ENCODE measurements at regions not wholly inside any gene's neighbourhood (a gene's known extent, or its start where the extent isn't known, plus 50 kb on each side); places are given as distances from the start of the nearest gene placed in this dataset.

DNA sequence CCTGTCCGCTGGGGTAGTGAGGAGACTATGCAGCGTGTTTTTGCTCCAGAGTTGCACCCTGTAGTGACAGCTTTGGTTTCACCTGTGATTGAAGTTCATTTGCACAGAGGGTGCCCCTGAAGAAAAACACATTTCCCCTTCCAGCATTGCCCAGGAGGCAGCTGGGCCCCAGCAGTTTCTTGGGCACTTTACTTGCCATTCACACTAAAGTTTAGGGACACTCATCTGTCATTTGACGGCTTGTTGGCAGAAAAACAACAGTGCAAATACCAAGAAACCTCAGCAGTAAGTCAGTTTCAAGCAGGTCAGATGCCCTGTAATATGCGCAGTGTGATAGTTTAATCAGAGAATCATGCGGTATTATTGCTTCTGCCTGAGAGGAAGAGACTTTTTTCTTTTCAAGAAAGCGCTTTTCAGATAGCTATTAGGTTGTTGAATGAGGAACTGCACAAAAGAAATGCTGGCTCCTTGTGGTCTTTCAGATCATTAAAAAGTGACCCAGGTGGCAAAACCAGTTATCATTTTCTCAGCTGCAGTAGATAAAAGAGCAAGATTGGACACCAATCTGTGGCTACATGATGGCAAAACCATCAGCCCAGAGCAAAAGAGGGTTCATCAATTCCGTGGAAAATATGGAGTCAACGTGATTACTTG lies 136.2 kb upstream of the PUM3 start:
- DNase-seq = no peak

DNA sequence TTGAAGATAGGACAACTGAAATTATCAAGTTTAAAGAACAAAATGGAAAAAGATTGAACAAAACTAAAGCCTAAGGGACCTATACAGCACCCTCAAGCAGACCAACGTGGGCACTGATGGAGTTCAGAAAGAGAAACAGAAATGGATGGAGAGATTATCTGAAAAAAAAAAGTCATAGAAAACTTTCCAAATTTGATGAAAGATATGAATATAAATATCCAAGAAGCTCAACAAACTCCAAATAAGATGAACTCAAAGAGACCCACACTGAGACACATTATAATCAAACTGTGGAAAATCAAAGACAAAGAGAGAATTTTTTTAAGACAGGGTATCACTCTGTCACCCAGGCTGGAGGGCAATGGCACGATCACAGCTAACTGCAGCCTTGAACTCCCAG lies 128.6 kb upstream of the PUM3 start:
- no peak for DNase-seq

DNA sequence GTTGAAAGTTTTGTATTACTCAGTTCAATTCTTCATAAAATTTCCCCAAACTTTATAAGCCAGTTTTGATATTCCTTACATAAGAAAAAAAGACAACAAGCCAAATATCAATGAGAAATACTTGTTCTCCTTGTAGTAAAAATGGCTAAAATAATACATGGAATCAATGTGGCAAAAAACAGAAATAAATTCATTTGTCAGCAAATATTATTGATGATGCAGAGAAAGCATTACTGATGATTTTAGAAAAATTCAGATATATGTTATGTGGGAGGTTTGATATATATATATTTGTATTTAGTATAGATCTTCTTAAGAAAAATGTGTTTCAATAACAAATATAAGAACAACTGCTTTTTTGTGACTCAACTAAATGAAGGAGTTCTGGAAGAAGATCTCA lies 127.0 kb upstream of the PUM3 start:
- DNase-seq = no peak

GRCh38 chr9:2967766-2968165 lies 123.9 kb upstream of the PUM3 start:
- DNase-seq = no peak

DNA sequence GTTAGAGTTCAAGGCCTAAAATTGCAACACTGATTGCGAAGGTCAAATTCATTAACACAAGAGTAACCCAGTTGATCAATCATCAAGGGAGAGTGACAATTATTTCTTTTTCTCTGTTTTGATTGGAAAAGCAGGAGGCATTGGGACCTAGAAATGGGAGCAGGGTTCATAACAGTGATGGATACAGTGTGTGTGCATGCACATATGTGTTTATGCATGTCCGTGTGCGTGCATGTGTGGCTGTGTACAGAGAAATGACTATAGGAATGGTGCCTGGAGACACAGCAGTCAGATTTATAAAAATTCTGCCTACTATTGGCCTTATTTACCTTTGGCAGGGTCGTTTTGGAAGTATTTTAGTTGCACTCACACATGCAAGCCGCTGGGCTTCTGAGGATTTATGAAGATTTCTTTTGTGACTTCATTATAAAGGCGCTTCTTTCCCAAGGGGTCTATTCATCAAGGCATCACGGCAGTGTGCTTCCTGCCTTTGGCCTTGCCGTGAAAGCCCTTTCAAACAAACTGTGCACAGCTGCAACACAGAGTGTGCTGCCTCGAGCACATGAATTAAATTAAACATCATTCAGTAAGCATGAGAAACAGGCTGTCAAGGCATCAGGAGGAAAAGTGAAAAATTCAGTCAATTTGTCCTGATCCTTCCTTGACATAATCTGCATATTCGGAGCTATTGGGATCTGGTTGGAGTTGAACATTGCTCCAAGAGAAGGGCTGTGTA lies 122.8 kb upstream of the PUM3 start:
- no peak for DNase-seq

DNA sequence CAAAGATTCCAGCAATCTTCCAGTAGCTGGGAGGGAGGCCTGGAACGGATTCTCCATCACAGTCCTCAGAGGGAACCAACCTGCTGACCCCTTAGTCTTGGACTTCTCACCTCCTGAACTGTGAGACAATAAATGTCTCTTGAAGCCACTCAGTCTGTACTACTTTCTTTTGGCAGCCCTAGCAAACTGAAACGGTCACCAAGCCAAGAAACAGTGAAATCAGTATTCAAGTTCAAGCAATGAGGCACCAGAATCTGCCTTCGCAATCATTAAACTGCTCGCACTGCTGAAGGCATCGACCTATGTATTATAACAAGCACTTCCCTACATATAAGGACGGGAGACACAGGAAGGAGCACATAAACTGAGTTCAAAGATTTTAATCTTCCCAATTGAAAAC lies 120.6 kb upstream of the PUM3 start:
- no peak for DNase-seq

DNA sequence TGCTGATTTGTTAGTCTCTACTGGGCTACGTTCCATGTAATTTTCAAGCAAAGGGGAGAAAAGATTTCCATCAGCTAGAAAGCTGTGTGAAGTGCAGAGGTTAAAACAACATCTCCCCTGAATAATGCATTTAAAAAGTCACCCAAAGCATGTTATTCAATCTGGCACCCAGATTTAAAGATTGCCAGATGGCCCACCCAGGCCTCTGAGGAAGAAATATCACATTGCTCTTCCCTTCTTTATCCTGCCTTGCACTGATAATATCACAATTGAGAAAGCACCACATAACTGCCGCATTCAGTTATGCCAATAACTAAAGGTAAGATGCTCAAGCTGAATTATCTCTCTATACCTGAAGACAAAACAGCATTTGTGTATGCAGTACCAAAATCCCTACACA lies 119.4 kb upstream of the PUM3 start:
- DNase-seq = no peak

DNA sequence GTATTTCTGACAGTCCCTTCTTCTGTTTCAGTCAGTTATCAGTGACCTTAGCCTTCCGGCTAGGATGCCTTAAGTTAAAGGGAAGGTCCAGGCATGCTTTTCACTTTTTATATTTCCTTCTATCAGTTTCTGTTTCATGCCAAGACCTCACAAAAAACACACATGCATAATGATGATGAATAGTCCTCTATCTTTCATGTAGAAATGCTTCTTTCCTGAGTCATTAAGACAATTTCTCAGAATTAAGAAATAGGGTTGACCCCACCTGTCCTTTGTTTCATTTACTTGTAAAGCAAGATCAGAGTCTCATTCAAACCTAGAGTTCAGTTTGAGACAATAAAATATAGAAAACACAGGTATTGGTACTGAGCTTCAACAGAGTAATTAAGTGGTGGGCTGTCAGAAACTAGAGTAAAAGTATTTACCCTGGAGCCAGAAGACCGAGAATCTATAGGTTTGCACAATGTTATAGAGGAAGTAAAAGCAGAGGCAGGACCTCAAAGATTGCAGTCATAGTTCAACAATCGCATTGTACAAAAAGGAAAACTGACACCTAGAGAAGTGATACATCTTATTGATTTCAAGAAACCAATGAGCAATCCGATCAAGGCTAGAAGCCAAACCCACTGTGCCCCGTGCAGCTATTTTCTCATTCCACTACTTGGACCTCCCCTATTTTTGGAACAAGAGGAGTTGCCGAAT lies 118.7 kb upstream of the PUM3 start:
- no peak for DNase-seq

DNA sequence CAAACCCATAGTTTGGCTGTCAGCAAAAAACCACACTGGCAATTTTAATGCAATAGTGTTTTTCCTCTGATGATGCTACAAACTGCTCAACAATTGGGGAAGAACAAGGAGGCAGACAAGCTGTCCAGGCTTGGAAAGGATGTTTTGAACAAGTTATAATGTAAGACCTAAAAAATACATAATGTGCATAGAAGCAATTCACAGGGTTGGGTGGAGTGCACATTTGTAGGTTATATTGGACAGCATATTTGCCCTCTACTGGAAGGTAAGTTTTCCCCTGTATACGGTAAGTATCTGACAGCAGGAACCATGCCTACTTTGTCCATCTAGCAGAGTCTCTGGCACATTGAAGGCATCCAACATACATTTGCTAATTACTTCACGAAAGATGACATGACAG lies 114.3 kb upstream of the PUM3 start:
- DNase-seq = no peak

- DNase-seq = no peak
These were observed 113.8 kb upstream of the PUM3 start for GRCh38 chr9:2957656-2958200.

DNA sequence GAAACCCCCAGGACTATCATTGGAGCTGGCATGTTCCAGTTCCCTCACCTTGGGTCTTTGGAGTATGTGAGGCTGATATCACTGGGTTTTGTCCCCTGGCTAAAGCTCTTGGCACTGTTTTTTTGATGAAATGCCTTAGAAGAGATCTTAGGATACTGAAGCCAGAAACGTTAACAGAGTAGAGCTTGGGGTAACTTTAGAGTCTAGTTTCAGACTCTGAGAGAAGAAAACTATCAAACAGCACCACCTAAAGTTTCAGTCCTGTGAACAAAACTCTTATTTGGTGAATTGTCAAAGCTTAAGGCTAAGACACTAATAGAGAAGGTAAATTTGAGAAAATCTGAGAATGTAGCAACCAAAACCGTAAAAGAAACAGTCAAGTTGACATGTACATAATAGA lies 111.7 kb upstream of the PUM3 start:
- DNase-seq = no peak

- no peak for DNase-seq
These were observed 95.5 kb upstream of the PUM3 start for GRCh38 chr9:2939368-2939767.

- DNase-seq = no peak
These were observed 92.3 kb upstream of the PUM3 start for GRCh38 chr9:2936221-2936620.

GRCh38 chr9:2934883-2935282 lies 91.0 kb upstream of the PUM3 start:
- DNase-seq = no peak

GRCh38 chr9:2934241-2934650 lies 90.4 kb upstream of the PUM3 start:
- DNase-seq = no peak

GRCh38 chr9:2933165-2934095 lies 89.5 kb upstream of the PUM3 start:
- no peak for DNase-seq

GRCh38 chr9:2928411-2928810 lies 84.5 kb upstream of the PUM3 start:
- DNase-seq = no peak

- no peak for DNase-seq
These were observed 81.1 kb upstream of the PUM3 start for GRCh38 chr9:2925016-2925415.

DNA sequence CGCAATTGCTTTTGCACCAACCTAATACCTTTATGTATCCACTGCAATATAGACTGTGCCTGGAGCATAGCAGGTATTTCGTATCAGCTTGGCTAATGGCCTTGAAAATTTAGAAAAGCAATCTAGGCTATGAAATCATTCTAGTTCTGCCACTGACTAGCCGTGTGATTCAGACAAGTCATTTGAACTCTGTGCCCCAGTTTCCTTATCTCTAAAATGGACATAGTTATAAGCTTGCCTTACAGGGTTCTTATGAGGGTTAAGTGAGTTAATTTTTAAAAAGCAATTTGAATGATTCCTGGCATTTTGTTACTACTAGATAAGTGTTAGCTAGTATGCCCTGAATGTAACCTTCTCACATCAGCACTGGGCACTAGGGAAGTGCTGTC lies 80.5 kb upstream of the PUM3 start:
- DNase-seq = no peak

DNA sequence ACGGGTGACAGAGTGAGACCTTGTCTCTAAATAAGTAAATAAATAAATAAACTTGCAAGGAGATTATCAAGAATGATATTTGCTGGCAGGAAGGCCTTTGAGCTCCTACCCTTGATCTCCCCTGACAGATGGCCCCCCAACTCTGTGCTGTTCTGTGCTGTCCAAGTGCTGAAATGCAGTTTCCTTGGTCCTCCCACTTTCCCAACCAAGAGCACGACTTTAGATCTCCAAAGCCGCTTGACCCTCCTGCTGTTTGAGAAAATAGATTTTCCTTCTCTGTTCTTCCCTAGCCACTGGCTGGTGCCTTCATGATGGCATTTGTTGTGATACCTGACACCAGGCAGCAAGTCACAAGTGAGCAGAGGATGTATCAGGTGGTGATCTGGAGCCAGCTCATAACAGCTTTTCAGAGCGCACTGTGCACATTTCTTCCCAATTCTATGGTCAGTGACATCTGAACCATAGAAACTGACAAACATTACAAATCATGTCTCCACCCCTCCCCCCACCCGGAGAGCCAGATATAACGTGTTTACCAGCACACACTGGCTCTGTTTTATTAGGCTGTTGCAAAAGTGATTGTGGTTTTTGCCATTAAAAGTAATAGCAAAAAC lies 80.0 kb upstream of the PUM3 start:
- DNase-seq = peak; percentile 12

GRCh38 chr9:2919347-2919746 lies 75.5 kb upstream of the PUM3 start:
- no peak for DNase-seq

DNA sequence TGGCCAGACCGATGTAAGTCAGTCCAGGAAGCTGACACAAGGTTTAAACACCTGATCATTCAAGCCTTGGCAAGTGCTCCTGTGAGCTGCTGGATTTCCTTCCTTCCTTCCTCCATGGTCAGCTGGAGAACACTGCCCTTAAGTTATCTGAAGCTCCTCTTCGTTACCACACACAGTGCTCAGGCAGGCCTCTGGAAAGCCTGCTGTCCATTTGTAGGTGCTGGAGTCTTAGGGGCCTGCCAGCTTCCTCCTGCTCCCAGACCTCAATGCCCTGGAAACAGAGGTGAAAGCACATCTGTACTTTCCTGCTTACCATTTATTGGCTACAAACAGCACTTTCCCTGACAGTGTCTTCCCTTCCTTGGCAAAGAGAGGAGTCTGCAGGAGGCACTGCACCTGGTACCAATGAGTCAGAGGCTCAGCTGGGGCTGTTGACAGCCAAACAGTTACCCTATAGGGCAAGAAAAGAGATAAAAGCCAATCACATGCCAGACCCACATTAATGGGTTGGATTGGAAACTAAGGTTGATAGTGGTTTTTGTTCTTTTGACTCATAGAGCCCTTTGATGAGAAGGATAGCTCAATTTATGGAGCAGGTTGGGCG lies 72.6 kb upstream of the PUM3 start:
- no peak for DNase-seq
